Kidney epithelial cell (primary cell): ENCODE measurements at regions not wholly inside any gene's neighbourhood (a gene's known extent, or its start where the extent isn't known, plus 50 kb on each side); places are given as distances from the start of the nearest gene placed in this dataset.

Source experiments
- DNase-seq: peaks from one replicate; pipeline ENCODE4 v3.0.0-alpha.2; 2010; ENCODE audit warnings: low read depth
- H3K27me3 ChIP-seq: 2 replicates; pipeline ENCODE4 v1.6.0; 2011; ENCODE audit warnings: low read length; ENCODE audit not compliant: control insufficient read depth, insufficient read depth
- H3K36me3 ChIP-seq: 2 replicates; pipeline ENCODE4 v1.5.1; 2011; ENCODE audit warnings: low read length; ENCODE audit not compliant: control insufficient read depth, insufficient read depth
- H3K4me3 ChIP-seq: 2 replicates; pipeline ENCODE4 v1.5.1; 2011; ENCODE audit warnings: low read depth, mild to moderate bottlenecking, control low read depth, low read length
- TF ChIP-seq, protein P1 (sequence below): IDR thresholded peaks from 2 replicates; pipeline ENCODE4 v1.5.1; 2011; ENCODE audit warnings: mild to moderate bottlenecking, moderate library complexity, low read length, control low read depth, inconsistent platforms; ENCODE audit not compliant: insufficient read depth, poor library complexity, severe bottlenecking

DNA sequence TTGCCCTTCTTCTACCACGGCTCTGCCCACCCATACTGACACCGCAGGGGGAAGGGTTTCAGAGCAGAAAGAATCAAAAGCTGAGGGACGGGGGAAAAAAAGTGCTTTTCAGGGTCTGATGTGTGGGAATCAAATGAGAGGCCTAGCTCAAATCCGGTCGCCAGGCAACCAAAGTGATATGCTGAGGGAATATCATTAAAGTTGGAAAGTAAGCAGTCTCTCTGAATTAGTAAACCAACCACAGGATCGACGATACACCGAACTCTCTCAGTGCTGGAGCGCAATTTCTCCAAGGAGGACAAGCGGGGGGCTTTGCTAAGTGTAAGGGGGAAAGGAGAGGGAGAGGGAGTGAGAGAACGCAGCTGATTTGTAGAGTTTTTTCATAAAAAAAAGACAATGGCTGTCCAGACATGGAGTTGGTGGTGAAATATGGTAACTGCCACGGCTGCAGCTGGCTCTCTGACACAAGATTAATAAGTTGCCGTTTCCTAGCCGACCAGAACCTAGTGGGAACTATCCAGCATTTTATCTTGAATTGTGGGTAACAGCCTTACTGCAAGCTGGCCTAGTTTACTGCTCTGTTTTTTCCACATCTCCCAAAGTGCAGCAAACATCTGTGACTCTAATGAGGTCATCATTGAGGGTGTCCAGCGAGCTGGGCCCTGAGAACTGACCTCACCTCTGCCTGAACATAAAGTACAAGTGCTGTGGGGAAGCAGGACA lies 530.2 kb downstream of the SOX2 start:
- TF ChIP-seq, protein P1, sequence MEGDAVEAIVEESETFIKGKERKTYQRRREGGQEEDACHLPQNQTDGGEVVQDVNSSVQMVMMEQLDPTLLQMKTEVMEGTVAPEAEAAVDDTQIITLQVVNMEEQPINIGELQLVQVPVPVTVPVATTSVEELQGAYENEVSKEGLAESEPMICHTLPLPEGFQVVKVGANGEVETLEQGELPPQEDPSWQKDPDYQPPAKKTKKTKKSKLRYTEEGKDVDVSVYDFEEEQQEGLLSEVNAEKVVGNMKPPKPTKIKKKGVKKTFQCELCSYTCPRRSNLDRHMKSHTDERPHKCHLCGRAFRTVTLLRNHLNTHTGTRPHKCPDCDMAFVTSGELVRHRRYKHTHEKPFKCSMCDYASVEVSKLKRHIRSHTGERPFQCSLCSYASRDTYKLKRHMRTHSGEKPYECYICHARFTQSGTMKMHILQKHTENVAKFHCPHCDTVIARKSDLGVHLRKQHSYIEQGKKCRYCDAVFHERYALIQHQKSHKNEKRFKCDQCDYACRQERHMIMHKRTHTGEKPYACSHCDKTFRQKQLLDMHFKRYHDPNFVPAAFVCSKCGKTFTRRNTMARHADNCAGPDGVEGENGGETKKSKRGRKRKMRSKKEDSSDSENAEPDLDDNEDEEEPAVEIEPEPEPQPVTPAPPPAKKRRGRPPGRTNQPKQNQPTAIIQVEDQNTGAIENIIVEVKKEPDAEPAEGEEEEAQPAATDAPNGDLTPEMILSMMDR, result no peak
- peak; percentile 63 for DNase-seq
- Histone ChIP-seq H3K4me3 (no peak overlapping the region), H3K27me3 (no peaks in the 10 kb centered on the region), H3K36me3 (no peaks in the 10 kb centered on the region)

DNA sequence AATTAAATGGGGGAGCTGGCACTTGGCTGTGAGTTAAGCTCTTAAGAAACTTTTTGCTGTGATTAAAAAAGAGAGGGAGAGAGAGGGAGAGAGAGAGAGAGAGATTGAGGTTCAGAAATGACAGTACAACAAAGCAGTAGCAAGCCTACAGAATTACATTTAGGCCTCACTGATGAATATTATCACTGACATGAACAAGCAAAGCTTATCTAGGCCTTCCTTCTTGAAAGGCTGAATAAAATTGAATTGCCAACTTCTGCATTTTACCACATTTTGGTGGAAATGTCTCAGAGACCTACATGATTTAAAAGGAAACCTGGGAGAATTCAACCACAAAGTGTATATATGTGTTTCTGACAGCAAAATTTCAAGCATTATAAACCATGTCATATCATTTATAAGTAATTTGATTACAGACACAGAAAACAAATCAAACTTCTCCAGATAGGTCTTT lies 530.8 kb downstream of the SOX2 start:
- no peaks in the 10 kb centered on the region for H3K27me3 ChIP-seq
- TF ChIP-seq, protein P1, result no peak
- no peak for DNase-seq

DNA sequence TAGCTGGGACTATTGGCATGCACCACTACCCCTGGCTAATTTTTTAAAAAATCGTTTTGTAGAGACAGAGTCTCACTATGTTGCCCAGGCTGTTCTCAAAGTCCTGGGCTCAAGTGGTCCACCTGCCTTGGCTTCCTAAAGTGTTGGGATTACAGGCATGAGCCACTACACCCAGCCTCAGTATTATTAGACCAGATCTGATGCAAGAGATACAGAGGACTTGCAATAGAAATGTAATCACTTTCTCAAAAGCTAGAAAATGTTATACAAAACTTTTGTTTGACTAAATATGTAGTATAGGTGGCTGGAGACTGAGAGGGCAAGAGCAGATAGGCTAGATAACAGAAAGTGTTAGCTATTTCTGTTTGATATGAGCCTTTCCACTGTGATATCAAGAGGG lies 531.9 kb downstream of the SOX2 start:
- Histone ChIP-seq H3K36me3 (no peaks in the 10 kb centered on the region), H3K4me3 (no peak overlapping the region), H3K27me3 (no peaks in the 10 kb centered on the region)
- TF ChIP-seq, protein P1, result no peak
- DNase-seq, result no peak

More for the DNA sequence above, 530.8 kb downstream of the SOX2 start:
- Histone ChIP-seq H3K4me3 (no peak overlapping the region), H3K36me3 (no peaks in the 10 kb centered on the region)

DNA sequence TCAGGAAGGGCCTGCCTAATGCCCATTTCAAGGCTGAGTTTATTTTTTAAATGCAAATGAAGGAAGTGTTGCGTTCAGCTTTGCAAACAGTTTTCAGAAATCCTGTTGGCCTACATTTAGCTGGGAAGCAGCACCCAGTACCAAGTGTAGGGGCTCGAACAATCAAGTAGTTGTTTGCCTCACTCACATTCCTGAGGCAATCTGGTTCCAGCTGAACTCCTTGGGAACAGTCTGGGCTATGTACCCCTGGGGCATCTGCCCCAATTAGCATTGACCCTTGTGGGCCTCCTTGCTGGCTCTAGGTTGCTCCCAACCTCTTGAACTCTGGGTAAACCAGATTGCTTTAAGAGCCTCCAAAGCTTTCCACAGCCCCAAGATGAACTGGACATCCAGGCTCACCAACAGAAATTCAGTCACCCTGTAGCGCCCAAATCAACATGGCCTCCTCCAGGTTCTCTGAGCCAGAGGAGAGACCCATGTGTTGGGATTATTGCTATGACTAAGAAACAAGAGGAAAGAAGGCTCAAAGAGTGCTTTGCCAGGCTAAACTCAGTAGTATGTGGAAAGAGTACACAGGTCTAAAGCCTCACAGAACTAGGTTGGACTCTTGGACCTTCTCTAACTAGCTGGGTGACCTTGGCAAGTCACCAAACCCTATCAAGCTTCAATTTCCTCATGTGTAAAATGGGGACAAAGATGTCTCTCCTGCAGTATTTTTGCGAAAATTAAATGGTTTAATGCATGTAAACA lies 532.7 kb downstream of the SOX2 start:
- H3K4me3 ChIP-seq, result no peak overlapping the region
- no peaks in the 10 kb centered on the region for H3K36me3 ChIP-seq
- DNase-seq, result no peak
- no peaks in the 10 kb centered on the region for H3K27me3 ChIP-seq
- TF ChIP-seq, protein P1, result no peak

DNA sequence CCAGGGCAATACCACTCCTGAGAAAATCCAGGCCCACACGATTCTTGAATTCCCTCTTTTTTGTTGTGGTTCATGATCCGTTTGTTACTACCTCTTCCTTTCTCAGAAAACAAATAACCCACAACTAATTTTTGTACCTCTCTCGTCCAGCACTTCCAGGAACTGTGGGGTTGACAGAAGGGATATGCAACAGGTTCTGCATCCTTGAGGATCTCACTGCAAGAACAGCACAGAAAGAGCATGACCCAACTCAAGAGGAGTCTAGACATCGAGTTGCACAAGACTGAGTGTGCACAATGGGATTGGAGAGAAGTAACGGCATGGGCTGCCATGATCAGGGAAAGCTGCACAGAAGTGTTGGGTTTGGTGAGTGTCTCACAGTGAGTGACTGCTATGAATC lies 533.3 kb downstream of the SOX2 start:
- no peak overlapping the region for H3K4me3 ChIP-seq
- no peak for DNase-seq
- H3K27me3 ChIP-seq, result no peaks in the 10 kb centered on the region
- no peaks in the 10 kb centered on the region for H3K36me3 ChIP-seq
- TF ChIP-seq, protein P1, result no peak

DNA sequence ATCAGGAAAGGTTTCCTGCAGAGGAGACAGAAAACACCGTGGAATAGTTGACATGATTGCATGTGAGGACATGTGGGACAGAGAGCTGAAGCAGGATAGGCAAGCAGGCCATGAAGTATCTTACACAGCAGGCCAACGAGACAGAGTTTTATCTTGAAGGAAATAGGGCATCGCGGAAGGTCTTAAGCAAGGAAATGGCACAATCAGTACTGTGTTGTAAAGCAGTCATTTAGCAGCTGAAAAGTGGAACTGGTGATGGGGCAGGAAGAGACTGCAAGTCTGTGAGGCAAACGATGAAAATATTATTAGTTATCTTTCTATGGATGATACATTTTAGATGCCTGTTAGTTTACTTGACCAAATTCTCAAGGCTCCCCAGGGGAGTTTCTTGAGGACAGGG lies 535.1 kb downstream of the SOX2 start:
- H3K4me3 ChIP-seq, result no peak overlapping the region
- no peaks in the 10 kb centered on the region for H3K36me3 ChIP-seq
- no peak for DNase-seq
- H3K27me3 ChIP-seq, result no peaks in the 10 kb centered on the region
- TF ChIP-seq, protein P1, result no peak
